KBM-7 (cell line): ENCODE measurements at regions not wholly inside any gene's neighbourhood (a gene's known extent, or its start where the extent isn't known, plus 50 kb on each side); places are given as distances from the start of the nearest gene placed in this dataset.

Source experiments
- DNase-seq: peaks from one replicate; pipeline ENCODE4 v3.0.0-alpha.2; 2015
- in situ Hi-C: fragments of 300-500 bp; cut with MboI; formaldehyde crosslinking; loops from 2 replicates; pipeline ENCODE4 v1.14.3; 2020; ENCODE audit warnings: low sequenced_read_pairs, low pct_unique_long_range_greater_than_20kb, mixed read lengths

DNA sequence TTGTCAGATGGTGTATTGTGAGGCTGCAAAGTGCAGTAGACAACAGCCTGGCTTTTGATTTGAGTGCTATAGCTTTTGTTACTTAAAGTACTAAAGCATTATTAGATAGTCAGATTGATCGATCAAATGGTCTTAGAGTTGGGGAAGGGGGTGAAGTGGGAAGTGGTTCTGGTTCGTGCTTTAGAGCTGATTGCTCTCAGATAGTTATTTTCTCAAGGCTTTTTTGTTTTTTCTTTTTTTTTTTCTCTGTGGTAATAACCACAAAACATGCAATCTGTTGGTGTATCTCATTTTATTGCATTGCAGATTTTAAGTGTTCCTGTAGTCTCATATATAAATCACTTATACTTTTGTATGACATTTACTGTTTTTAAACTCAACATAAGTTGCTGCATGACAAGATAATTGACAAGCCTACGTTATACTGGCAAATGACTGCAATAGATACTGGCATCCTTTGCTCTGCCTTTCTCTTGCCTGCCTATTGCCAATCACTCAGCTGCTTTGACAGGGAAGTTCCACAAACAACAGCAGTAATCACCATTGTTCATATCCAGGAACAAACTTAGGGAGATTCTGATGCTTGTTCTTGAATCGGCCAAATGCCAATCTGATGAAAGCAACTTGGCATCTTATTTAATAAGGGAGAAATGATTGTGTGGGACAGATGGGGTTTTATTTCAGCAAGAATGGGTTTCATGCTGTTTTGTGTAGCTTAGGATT lies 125.0 kb upstream of the B3GALT2 start:
- no peak for DNase-seq
- in situ Hi-C loops = no loop called here

DNA sequence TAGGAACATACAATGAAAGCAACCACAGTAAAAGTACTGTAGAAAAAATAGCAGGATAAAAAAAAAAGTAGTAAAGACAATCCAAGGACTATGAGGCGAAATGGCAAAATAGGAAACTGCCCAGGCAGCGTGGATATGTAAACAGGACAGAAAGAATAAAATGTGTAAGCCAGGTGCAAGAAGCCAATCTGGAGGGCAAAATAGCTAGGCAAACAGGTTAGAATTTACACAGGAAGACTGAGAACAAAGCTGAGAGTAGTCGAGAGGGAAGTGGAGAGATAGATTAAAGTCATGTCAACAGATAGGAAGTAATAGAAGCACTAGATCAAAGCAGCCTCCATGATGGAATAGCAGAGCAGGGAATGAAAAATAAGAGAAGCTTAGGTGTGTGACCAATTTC lies 124.2 kb upstream of the B3GALT2 start:
- in situ Hi-C loops = no loop called here
- no peak for DNase-seq

DNA sequence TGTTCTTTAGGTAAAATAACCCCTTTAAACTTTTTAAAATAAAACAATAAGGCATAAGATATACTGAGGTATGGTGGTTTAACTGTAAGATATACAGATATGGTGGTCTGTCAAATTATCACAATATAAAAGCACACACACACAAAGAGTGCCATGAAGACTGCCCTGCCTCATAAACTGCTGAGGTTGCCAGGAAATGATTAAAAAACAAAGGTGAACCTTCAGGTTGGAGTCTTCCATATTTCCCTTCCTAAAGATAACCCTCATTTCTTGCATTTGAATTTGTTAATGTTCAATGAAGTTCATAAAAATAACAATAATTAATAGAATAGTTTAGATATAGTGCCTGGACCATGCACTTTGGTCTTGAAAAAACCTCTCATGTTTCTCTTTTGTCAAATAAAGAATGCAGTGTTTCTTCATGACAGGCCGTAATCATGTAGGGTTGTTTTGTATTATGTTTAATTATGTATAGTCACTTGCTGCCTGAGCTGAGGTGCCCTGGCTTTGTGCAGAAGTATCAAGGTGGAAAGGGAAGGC lies 123.6 kb upstream of the B3GALT2 start:
- DNase-seq = no peak

DNA sequence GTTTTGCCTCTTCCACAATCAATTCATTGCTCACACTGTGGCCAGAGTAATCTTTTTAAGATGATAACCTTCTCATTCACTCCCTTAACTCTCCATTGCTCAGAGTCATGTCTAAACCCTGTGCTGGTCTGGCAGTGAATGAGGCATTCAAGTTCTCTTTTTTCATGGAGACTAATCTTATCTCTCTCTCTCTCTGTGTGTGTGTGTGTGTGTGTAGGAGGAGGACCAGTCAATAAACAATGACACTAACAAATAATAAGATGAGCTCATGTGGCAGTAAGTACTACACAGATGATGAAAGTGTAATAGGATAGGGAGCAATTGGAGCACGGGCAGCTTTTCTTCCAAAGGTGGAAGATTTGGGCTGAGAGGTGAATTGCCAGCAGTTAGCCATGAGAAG lies 122.0 kb upstream of the B3GALT2 start:
- in situ Hi-C loops = no loop called here
- no peak for DNase-seq

More for the DNA sequence above, 123.6 kb upstream of the B3GALT2 start:
- in situ Hi-C loops = no loop called here

DNA sequence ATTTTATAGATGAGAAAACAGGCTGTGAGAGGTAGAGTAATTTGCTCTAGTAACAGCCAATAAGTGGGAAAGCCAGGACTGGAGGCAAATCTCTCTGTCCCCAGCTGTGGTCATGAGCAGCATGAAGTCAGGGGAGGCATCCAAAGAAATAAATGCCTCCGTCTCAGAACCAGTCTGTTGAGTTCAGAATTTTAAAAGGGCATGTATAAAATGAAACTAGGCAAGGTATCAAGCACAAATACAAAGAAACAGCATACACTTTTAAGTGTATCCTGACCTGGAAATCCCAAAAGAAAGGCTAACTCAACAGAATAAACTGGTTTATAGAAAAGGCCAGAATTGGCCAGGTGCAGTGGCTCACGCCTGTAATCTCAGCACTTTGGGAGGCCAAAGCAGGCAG lies 120.0 kb upstream of the B3GALT2 start:
- no peak for DNase-seq
- in situ Hi-C loops = no loop called here
